Gastrocnemius medialis (tissue), 4 donors: ENCODE measurements at regions not wholly inside any gene's neighbourhood (a gene's known extent, or its start where the extent isn't known, plus 50 kb on each side); places are given as distances from the start of the nearest gene placed in this dataset.

Experiments used
- CTCF ChIP-seq, 5 experiments: fragments of 450-650 bp in 3 of 5; fragments of 200-600 bp in 2 of 5; sonication (generic) in 2 of 5; IDR thresholded peaks in 4 of 5; conservative IDR thresholded peaks in 1 of 5; 1 replicate in 4 of 5; 2 replicates in 1 of 5; pipeline ENCODE4 v1.5.1; 2016 to 2019; ENCODE audit warnings: antibody characterized with exemption in 5 of 5, mild to moderate bottlenecking in 3 of 5, moderate library complexity in 3 of 5
- POLR2A ChIP-seq, 2 donors: fragments of 450-650 bp; IDR thresholded peaks; one replicate each; pipeline ENCODE4 v1.6.1; 2017; ENCODE audit warnings: antibody characterized with exemption in 2 of 2, mild to moderate bottlenecking in 2 of 2, moderate library complexity in 2 of 2

GRCh38 chr2:239696559-239697207, 295.9 kb upstream of the HDAC4 start:
- no peak for TF ChIP-seq CTCF (IDR thresholded peaks at IDR 0.05 in 4 of 5, conservative IDR thresholded peaks at IDR 0.05 in 1 of 5)
- no peak for TF ChIP-seq POLR2A (IDR thresholded peaks at IDR 0.05)
